Heart right ventricle (tissue), 16 donors: ENCODE measurements at regions not wholly inside any gene's neighbourhood (a gene's known extent, or its start where the extent isn't known, plus 50 kb on each side); places are given as distances from the start of the nearest gene placed in this dataset.

Experiments used
- ATAC-seq, 8 donors: fragments of 200-7000 bp; cut with Tn5 transposase; one replicate each; pipeline ENCODE4 v1.9.1; 2020; ENCODE audit warnings: mild to moderate bottlenecking in 8 of 8, moderate library complexity in 8 of 8, moderate number of reproducible peaks in 1 of 8
- DNase-seq, 2 donors: peaks; one replicate each; pipeline ENCODE4 v3.0.0-alpha.2; 2020
- H3K27ac ChIP-seq, 10 donors: fragments of 200-600 bp; sonication (generic) in 2 of 10; one replicate each; pipeline versions ENCODE4 v1.5.0 to v1.8.0; 2020 to 2022; ENCODE audit warnings: mild to moderate bottlenecking in 3 of 10
- H3K27me3 ChIP-seq, 7 donors: fragments of 200-600 bp; one replicate each; pipeline ENCODE4 v1.8.0; 2021 to 2022; ENCODE audit warnings: mild to moderate bottlenecking in 2 of 7
- H3K36me3 ChIP-seq, 9 donors: fragments of 200-600 bp; sonication (generic) in 1 of 9; one replicate each; pipeline versions ENCODE4 v1.5.0 to v1.8.0; 2020 to 2022; ENCODE audit warnings: mild to moderate bottlenecking in 2 of 9
- H3K4me1 ChIP-seq, 9 donors: fragments of 200-600 bp; sonication (generic) in 1 of 9; one replicate each; pipeline versions ENCODE4 v1.5.0 to v1.8.0; 2020 to 2022; ENCODE audit warnings: mild to moderate bottlenecking in 4 of 9
- H3K4me3 ChIP-seq, 10 donors: fragments of 200-600 bp; sonication (generic) in 2 of 10; one replicate each; pipeline versions ENCODE4 v1.5.0 to v1.8.0; 2020 to 2022; ENCODE audit warnings: mild to moderate bottlenecking in 7 of 10, moderate library complexity in 2 of 10
- H3K9me3 ChIP-seq, 11 donors: fragments of 200-600 bp in 10 of 11; sonication (generic) in 2 of 11; one replicate each; pipeline versions ENCODE4 v1.5.0 to v1.8.0; 2013 to 2022; ENCODE audit warnings: mild to moderate bottlenecking in 2 of 11, control low read depth in 1 of 11, moderate library complexity in 1 of 11
- WGBS, 2 donors: extraction: QIAGEN DNeasy Blood & Tissue Kit; methylation state at CpG; one replicate each; pipeline ENCODE4 v1.1.7; 2013; ENCODE audit warnings: inconsistent platforms in 1 of 2; 5-methylcytosine and 5-hydroxymethylcytosine counted together
- intact Hi-C, 10 donors: fragments of 100-400 bp; cut with DNase I; formaldehyde crosslinking; loops; one replicate each; pipeline versions ENCODE4 v1.11.1 to v1.14.2; 2022
- TF ChIP-seq, protein P1 (sequence below), 9 donors: fragments of 200-600 bp; sonication (generic) in 2 of 9; IDR thresholded peaks; one replicate each; pipeline versions ENCODE4 v1.5.0 to v1.8.0; 2021 to 2022; ENCODE audit warnings: antibody characterized with exemption in 9 of 9, mild to moderate bottlenecking in 5 of 9, moderate library complexity in 1 of 9
- donor health status: Arrhythmogenic right ventricular cardiomyopathy.
- donor health status: ischemic (EF 13 %, LVEDD 7.1; RV severe dilation, severe dysfunction).
- donor health status: healthy with polysubstance abuse.
- donor health status: DM: no; HTN: yes; CAD: no.
- donor health status: DM: no; HTN: no; CAD: no.
- donor health status: ischemic (EF 25% LVEDD 6.9; RV normal size, moderate dysfunction).
- donor health status: ischemic (EF 25% LVEDD 5.7; RV mildly dilated, moderate dysfunction).
- donor health status: healthy.
- donor health status: DM: yes; HTN: yes; CAD: no.
- donor health status: Ischemic cardiomyopathy.
- donor health status: ischemic (EF 35%, LVEDD 5.7; RV mildly dilated, moderate dysfunction).
- donor health status: nonischemic (EF 11% LVEDD 7.7; RV severe dilation, severe dysfunction).
- donor health status: DM: yes; HTN: yes; CAD: no.
- donor health status: PGD.
- donor health status: ischemic (EF 29% LVEDD 5.4; RV normal size, mild dysfunction).
- donor health status: nonischemic (EF 23%, LVEDD 6.1; RV moderate dilation, normal function).

DNA sequence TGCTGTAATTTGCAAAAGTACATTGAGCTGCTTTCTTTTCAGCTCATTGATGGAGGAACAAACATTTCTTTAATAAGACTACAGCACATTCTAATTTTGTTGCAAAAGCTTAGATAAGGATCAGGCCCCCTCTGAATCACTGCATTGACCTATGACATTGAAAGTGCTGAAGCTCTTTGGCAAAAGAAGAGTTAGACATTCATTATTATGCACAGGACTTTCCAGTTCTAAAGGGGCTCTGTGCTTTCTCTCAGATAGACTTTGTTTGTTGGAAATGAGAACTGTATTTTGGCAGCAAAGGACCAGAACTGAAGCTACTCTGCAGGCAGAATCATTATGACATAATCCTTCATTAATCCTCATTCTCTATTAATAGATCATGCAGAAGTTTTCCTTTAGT lies 252.9 kb upstream of the SOX2 start:
- no peak for DNase-seq
- no peaks in the 10 kb centered on the region for H3K36me3 ChIP-seq

DNA sequence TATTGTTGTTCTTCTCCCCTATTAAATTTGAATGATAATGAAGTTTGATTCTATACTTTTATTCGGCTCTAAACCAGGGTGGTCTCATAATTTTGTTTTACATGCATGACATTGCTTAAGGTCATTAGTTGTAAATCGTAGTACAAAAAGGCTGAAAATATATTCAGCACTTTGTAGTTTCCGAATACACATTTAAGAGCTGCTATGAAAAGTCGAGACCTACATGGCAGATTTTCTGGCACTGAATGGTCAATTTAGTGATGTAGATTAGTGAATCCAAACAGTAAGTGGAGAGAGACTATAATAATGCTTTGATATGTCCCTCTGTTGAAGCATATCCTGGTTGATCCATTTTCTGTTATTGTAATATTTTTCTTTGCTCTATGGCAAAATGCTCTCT lies 254.0 kb upstream of the SOX2 start:
- intact Hi-C loops: no loop called here
- Histone ChIP-seq H3K4me1 (no peaks in the 10 kb centered on the region), H3K27ac (no peak overlapping the region), H3K27me3 (no peaks in the 10 kb centered on the region), H3K9me3 (no peaks in the 10 kb centered on the region), H3K36me3 (no peaks in the 10 kb centered on the region), H3K4me3 (no peak overlapping the region)
- TF ChIP-seq, protein P1, sequence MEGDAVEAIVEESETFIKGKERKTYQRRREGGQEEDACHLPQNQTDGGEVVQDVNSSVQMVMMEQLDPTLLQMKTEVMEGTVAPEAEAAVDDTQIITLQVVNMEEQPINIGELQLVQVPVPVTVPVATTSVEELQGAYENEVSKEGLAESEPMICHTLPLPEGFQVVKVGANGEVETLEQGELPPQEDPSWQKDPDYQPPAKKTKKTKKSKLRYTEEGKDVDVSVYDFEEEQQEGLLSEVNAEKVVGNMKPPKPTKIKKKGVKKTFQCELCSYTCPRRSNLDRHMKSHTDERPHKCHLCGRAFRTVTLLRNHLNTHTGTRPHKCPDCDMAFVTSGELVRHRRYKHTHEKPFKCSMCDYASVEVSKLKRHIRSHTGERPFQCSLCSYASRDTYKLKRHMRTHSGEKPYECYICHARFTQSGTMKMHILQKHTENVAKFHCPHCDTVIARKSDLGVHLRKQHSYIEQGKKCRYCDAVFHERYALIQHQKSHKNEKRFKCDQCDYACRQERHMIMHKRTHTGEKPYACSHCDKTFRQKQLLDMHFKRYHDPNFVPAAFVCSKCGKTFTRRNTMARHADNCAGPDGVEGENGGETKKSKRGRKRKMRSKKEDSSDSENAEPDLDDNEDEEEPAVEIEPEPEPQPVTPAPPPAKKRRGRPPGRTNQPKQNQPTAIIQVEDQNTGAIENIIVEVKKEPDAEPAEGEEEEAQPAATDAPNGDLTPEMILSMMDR (IDR thresholded peaks at IDR 0.05): no peak
- DNase-seq: no peak
- ATAC-seq: no peak
- 80 to 83% methylated on average over 4 of the region's 4 CpGs for WGBS, 2 donors

More for the DNA sequence above, 252.9 kb upstream of the SOX2 start:
- TF ChIP-seq, protein P1 (IDR thresholded peaks at IDR 0.05): no peak
- no peak for ATAC-seq
- H3K27me3 ChIP-seq: no peaks in the 10 kb centered on the region
- intact Hi-C loops: no loop called here
- no peaks in the 10 kb centered on the region for H3K9me3 ChIP-seq
- H3K4me3 ChIP-seq: no peak overlapping the region
- H3K27ac ChIP-seq: no peak overlapping the region
- no peaks in the 10 kb centered on the region for H3K4me1 ChIP-seq

DNA sequence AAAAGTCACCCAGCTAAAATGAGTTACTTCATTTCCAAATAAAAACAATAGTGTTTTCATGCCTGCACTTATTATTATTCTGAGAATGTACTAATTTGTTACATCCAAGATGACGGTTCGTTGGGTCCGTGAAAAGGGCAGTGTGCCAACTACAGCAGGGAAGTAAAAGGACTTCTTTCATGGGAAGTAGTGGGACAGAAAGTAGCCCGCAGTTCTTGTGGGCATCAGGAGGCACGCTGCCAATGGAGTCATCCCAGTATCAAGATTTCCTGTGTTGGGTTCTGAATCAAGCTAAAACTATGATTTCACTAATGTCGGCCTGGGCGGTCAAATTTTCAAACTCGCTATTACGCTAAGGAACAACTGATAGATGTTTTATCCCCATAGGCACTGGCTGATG lies 254.5 kb upstream of the SOX2 start:
- H3K4me3 ChIP-seq: no peak overlapping the region
- ATAC-seq (no peak), DNase-seq (no peak)
- H3K27me3 ChIP-seq: no peaks in the 10 kb centered on the region
- no peaks in the 10 kb centered on the region for H3K36me3 ChIP-seq
- intact Hi-C loops: no loop called here
- no peak overlapping the region for H3K27ac ChIP-seq
- no peaks in the 10 kb centered on the region for H3K4me1 ChIP-seq
- TF ChIP-seq, protein P1 (IDR thresholded peaks at IDR 0.05): no peak
- WGBS, 2 donors: 85% methylated on average over 9 of the region's 9 CpGs
- no peaks in the 10 kb centered on the region for H3K9me3 ChIP-seq

DNA sequence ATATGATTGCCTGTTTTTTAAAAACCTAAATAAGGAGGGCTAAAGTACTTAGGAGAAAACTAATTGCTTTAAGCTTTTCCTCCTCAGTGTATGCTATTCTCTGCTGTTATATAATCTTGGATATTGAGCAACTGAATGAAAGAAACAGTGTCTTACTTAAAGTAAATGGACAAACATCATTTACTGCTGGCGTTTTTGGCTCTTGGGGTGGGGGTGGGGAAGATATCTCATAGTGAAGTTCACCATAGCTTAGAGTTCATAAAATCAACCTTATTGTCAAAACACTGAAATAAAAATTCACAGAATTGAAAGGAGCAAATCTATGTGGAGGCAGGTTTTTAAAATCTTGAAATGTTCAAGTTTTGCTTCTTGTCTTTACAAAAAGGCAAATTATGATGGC lies 256.4 kb upstream of the SOX2 start:
- TF ChIP-seq, protein P1 (IDR thresholded peaks at IDR 0.05): no peak
- DNase-seq (no peak), ATAC-seq (no peak)
- 36 to 42% methylated on average over 1 of the region's 1 CpG for WGBS, 2 donors
- no peaks in the 10 kb centered on the region for H3K27me3 ChIP-seq
- H3K4me1 ChIP-seq: no peaks in the 10 kb centered on the region
- peaks cover 0 to 2% (median 0%) of the 10 kb centered on the region in 11 donors for H3K9me3 ChIP-seq
- H3K36me3 ChIP-seq: no peaks in the 10 kb centered on the region
- intact Hi-C loops: no loop called here
- no peak overlapping the region for H3K4me3 ChIP-seq
- H3K27ac ChIP-seq: no peak overlapping the region
